Stimulated activated CD4-positive, alpha-beta T cell treated with anti-CD3 and anti-CD28 coated beads, Interleukin-1b, Interleukin-23, amount 100 ng/mL, for 1 hour (primary cell): ENCODE measurements at regions not wholly inside any gene's neighbourhood (a gene's known extent, or its start where the extent isn't known, plus 50 kb on each side); places are given as distances from the start of the nearest gene placed in this dataset.
"Not testable (repeated sequence)": the region's sequence is repeated elsewhere in the genome, so short reads cannot be mapped to it uniquely, and the experiment has no call there.

Experiments used
- DNase-seq, 2 donors: peaks; one replicate each; pipeline ENCODE4 v3.0.0-alpha.2; 2020; ENCODE audit warnings: low read depth in 2 of 2

DNA sequence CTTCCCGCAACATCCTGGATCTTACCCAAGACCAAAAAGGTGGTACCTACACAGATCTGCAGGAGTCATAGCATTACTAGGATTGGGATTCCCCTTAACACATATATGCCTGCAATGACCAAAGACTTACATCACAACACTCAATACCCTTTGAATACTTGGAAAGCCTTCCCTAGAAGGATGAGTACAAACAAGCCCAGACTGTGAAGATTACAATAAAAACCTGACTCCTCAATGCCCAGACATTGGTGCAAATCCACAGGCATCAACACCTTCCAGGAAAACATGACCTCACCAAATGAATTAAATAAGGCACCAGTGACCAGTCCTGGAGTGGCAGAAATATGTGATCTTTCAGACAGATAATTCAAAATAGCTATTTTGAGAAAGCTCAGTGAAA, 326.8 kb downstream of the TBL1XR1 start:
- no peak for DNase-seq

DNA sequence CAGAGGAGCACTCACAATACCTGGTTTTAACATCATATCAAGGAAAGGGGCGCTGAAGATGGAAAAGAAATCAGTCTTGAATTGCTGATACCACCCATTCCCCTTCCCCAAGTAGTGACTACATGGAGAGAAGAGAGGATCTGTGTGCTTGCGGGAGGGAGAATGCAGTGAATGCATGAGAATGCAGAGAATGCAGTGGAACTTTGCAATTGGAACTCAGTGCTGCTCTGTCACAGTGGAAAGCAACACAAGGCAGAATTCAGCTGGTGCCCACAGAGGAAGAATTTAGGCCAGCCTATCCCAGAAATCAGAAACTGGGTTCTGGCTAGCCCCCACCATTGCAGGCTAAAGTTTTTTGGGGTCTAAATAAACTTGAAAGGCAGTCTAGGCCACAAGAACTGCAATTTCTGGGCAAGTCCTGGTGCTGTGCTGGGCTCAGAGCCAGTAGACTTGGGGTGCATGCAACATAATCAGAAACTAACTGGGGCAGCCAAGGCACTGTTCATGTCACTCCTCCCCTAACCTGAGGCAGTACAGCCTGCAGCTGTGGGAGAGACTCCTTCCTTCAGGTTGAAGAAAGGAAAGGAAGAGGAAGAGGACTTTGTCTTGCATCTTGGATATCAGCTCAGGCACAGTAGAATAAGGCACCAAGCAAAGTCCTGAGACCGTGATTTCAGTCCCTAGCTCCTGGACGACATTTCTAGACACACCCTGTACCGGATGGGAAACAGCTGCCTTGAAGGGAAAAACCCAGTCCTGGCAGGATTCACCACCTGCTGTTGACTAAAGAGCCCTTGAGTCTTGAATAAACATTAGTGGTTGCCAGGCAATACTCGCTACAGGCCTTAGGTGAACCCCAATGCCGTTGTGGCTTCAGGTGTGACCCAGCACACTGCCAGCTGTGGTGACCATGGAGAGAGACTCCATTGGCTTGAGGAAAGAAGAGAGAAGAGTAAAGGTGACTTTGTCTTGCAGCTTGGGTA, 329.3 kb downstream of the TBL1XR1 start:
- DNase-seq: no peak

DNA sequence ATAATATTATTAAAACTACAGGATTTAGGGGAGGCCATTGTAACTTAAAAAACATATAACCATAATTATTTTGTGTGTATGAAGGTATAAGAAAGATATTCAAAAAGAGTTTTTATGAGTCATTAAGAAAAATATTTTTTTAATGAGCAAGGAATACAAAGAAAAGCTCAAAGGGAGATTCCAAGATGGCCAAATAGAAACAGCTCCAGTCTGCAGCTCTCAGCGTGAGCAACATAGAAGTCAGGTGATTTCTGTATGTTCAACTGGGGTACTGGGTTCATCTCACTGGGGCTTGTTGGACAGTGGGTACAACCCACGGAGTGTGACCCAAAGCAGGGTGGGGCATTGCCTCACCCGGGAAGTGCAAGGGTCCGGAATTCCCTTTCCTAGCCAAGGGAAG, 336.1 kb downstream of the TBL1XR1 start:
- DNase-seq: no peak

DNA sequence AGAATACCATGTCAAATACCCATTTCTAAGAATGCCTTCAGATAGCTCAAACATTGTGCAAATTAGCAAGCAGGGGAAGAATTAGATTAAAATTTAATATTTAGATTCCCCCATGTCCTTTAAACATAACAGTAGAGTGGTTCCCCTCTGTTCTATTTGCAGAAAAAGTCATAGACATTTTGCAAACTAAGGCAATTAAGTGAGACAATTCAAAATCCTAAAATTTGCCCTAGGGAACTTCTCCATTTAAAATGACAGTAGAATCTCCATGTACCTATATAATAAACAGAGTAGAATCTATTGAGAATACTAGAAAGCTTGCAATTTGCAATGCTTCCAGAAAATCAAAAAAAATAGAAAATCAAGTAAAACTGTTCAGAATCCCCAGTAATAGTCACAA, 340.6 kb downstream of the TBL1XR1 start:
- DNase-seq: no peak

DNA sequence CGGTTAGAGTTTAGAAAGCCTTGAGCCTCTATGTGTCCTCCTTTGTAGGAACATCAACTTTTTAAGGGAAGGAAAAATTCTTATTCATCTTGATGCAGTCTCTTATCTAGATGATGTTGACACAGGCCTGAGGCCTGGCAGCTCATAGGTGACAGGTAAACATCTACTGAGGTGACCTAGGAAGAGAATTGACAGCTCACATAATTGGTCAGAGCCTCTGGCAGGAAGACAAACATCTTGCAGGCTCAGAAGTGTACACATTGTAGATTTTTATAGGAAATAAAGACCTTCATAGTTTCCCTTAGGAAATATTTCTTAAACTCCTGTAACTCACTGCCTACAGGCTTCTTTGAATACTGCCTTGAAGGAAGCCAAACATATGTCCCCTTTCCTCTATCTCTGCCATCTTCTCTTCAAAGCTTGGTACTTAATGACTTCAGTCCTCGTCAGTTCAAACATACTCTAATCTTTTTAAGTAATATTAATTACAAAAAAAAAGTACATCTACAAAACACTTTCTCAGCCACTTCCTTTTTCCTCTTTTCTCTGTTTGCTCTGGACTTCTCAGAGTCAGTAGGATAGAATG, 341.3 kb downstream of the TBL1XR1 start:
- DNase-seq: no peak

DNA sequence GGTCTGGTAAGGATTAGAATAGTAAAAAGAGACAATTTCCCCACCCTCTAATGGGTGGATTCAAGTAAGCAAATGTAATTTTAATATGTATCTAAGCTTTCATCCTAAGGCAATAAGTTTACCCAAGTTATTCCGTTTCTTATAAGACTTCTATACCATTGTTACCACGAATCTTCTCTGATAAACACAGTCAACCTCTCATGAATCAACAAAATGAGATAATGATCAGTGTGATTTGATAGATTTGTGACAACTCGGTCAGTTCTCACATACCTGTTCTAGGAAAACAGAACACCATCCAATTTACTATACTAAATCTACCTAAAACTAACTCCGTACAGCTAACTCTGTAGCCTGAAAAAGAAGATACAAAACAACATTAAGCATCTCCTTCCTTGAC, 342.1 kb downstream of the TBL1XR1 start:
- DNase-seq: no peak

DNA sequence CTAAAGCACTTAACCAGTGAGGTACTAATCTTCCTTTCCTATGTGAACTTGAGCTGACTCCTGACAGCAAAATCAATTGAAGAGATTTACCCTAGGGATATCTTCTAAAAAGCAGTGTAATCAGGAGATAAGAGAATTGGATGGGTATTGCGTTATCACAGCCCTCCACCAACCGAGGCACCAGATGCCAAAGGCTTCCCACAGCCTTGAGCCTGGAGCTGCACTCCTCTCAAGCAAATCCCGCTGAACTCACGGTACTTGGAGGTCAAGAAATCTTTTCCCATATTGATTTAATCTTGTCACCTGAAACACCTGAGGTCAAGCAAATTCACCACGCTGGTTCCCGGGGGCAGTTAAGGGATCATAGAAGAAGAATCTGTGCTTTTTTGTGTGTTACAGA, 346.8 kb downstream of the TBL1XR1 start:
- no peak for DNase-seq

DNA sequence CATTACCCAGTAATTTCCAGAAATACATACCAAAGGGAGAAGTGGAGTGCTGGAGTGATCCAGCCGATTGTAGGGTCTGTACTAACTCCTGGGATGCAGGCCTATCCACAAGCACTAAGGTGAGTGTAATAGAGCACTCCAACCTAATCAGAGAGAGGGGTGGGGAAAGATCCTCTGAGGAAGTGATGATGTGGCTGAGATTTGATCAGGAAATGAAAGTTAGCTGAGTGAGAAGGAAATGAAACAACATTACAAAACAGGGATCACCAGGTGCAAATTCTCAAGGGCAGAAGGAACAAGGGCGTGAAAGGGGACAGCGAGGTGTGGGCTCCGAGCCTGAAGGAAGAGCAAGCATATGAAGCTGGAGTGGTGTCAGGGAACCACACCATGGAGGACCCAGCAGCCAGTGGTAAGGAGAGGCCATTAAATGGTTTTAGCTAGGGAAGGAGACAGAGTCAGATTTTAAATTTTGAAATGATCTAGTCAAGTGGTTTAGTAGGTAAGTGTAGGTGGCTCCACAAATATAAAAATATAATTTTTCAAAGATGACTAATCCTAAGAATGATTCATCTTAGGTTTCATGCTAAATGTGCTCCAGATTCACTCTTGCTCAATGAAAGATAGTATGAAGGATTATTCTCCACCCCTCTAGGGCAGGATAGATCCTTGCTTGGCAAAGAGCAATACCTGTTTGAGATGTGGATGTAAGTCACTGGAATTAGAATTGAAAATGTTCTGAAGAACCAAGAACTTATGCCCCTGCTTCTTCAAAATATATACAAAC, 348.7 kb downstream of the TBL1XR1 start:
- no peak for DNase-seq

DNA sequence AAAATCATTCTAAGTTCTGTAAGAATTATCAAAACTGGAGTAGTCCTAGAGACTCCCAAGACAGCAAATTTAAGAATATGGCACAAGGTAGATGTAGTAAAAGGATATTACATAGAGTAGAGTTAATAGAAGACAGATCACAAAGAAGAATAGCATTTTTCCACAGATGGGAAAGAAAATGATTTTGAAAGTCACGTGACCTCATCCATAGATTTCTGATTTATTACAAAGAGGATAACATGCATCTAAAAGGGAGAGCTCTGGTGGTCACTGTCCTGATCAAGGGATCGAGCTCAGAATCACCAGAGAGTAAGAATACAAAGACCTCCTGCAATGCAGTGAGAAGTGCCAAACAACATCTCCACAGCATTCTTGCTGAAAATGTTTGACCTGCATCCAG, 354.4 kb downstream of the TBL1XR1 start:
- no peak for DNase-seq

DNA sequence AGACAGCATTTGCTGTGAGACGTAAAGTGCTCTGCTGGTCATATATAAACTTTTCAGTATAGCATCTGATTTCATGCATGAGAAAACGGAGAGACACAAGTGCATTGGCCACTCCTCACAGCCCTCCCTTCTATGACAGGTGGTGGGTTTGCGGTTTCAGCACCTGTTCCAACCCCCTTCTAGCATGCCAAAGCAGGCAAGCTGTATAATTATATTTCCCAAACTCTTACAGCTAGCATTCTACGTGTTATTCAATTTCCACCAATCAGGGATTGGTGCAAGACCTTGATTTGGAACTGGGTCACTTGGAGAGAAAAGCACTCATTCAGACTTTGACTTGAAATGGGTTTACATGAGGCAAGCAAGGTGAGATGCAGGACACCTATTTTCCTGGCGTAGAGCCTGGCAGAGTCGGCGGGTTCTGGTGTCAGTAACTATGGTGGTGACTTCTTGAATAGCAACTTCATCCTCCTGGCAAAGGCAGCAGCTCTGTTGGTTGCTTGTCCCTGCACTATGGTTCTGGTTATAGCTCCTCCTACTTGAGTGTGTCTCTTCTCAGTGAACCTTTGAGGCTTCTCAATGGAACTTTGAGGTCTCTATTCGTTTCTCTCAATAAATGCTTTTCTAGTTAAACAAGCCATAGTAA, 356.5 kb downstream of the TBL1XR1 start:
- DNase-seq: no peak

DNA sequence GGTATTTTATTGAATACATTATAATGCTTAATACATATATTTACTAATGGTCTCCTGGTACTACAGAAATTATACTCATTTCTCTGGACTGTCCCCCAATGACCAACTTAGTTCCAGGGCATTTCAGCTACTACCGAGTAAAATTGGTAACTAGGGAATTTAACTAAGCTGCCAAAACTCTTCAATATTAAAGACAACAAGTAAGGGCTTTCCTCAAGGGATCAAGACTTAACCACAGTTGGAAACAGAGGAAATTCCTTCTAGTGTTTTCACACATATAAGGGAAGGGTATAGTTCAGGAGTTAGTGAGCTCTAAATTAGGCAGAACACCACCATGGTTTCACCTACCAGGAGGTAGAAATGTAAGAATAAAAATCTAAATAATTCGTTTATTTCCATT, 357.4 kb downstream of the TBL1XR1 start:
- DNase-seq: no peak

DNA sequence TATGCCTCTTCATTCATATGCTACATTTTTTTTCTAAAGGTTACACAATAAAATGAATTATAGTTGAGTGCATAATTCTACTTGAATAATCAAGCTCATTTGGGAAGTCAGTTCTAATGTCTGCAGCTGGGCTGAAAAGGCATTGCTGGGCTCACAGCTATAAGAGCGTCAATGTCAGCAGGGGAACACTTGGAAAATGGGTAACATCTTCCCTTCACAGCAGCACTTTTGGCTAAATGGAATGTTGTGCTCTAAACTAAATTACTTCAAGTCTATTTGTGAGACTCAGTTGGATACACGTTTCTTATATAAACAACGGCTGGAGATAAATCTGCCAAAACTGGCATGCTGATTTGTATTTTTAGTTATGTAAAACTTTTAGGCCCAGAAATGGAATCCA, 357.8 kb downstream of the TBL1XR1 start:
- DNase-seq: no peak

DNA sequence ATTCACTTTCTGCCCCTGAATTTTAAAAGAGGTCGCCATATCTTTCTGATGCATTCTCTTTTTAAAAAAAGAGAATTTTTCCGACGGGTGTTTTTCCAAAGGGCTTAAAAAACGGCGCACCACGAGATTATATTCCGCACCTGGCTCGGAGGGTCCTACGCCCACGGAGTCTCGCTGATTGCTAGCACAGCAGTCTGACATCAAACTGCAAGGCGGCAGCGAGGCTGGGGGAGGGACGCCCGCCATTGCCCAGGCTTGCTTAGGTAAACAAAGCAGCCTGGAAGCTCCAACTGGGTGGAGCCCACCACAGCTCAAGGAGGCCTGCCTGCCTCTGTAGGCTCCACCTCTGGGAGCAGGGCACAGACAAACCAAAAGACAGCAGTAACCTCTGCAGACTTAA, 370.0 kb downstream of the TBL1XR1 start:
- DNase-seq: not testable (repeated sequence)

DNA sequence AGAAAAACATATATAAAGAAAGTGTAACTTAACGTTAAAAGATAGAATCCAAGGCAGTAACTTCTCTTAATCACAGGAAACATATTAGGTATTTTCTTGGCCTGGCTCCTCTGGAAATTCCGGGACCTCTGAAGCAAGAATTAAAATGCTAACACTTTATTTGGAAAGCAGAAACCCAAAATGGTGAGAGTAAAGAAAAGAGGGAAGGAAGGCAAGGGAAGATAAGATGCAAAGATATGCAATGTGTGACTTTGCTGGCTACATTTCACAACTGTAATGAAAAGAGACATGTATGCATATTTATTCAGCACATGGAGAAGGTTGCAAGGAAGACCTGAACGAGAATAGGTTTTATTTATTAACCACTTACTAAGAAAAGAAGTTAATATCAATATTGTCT, 372.5 kb downstream of the TBL1XR1 start:
- DNase-seq: no peak

DNA sequence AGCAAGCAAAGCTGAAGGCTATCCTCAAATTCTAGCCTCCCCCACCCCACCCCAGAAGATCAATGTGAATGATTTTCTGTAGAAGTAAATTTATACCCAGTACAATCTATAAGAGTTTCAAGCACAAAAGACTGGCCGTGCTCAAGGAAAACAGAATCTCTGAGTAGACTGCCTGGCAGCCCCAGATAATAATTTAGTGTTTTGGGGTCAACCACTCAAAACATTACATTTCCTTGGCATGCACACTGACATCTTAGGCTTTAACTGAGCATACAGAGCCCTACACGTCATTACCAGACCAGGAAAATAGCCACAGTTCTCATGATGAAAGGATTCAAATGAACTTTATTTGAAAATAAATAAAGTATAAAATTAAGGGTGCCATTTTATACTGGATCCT, 376.5 kb downstream of the TBL1XR1 start:
- no peak for DNase-seq

DNA sequence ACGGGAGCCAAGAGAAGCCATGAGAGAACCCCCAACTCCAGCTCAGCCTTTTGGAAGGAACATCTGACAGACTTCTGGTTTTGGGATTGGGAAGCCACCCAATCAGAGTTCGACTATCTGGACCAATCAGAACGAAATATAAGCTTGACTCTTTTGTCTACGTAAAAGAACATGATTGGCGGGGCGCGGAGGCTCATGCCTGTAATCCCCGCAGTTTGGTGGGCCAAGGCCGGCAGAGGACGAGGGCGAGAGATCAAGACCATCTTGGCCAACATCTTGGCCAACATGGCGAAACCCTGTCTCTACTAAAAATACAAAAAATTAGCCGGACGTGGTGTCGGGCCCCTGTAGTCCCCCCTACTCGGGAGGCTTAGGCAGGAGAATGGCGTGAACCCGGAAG, 380.3 kb downstream of the TBL1XR1 start:
- DNase-seq: no peak

DNA sequence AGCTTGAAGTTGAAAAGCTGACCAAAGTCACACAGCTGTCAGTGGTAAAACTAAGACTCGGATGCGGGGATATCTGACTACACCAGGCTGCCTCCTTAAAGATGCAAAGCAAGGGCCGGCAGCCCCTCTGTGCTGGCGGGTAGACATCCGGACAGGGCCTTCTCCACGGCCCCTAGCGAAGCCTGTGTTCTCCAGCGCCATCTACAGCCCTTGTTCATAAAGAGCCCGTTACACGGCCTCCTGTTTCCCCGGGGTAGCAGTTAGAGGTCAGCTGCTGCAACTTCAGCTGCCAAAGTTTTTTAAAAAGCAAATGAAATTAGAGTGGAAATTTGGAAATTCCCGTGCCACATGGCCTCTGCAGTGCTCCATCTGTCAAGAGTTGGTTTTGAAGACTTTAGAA, 383.0 kb downstream of the TBL1XR1 start:
- DNase-seq: no peak

DNA sequence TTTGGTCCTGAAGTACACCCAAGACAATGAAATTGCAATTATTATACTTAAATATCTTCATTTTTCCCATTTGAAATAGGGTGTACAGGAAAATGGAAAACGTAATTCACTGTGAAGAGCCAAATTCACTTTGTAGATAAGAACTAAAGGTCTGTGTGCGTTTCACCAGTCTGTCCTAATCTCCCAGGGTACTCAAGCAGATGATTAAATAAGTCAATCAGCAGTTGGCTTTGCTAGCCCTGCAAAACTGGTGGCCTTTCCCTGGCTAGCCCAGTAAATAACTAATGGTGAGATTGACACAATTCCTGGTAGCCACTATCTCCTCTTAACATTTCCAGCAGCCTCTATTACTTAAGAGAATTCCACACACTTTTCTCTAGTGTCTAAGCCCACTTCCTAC, 389.3 kb downstream of the TBL1XR1 start:
- DNase-seq: no peak

DNA sequence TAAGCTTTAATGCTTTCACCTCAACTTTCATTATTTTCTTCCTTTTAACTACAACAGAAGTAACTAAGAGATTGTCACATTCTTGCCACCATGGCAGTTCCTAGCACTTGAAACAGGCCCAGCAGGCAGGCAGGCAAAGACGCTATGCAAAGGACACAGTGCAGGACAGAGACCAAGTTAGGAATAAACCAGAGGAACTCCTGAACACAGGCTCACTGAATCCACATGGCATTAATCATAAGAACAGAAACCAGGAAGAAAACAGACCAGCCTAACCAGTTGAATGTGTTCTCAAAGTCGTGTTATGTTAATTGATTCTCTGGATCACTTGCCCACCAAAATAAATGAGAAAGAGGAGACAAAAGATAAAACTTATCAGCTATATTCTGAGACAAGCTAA, 397.6 kb downstream of the TBL1XR1 start:
- no peak for DNase-seq

DNA sequence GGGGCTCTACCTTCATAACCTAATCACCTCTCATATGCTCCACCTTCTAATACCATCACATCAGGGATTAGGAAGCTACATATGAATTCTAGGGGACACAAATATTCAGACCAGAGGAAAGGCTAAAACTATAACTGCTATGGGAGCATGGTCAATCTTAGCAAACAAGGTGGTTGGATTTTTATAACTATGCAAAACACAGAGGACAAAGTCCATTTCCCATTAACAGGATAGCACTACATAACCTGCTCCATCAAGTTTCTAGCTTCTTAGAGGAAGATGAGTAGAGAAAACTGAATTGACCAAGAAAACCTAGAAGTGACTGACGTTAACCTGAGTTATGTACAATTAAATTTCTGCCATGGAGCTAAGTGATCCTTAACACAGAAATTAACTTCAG, 398.6 kb downstream of the TBL1XR1 start:
- DNase-seq: no peak

DNA sequence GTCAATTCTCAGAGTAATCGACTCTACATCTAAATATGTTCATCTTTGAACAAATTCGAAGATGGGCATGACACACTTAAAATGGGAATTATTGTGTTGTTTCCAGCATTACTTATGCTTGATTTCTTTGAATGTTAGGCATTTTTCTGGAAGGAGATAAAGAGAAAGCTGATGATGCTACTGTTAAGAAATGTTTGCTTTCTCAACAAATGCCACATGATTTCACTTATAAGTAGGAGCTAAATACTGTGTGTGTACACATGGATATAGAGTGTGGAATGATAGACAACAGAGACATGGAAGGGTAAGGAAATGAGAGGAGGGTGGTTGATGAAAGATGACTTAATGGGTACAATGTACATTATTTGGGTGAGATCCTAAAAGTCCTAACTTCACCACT, 400.9 kb downstream of the TBL1XR1 start:
- no peak for DNase-seq

DNA sequence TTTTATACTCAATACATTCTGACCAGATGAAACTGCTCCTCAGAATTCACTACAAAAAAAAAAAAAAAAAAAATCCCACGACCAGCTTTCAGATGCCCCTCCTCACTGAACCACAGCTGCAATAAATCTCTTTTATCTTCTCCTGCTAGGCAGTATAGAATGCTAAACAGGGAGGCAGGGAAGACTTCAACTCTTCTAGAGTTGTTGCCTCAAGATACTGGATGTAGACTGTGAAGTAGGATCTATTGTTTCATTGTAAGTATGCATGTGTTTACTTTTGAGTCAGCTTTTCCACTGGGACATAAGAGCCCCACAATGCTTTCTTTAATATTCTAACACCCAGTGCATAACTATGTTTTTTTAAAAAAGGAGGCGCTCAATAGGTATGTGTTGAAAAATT, 401.4 kb downstream of the TBL1XR1 start:
- no peak for DNase-seq
